Central memory CD8-positive, alpha-beta T cell (primary cell): ENCODE measurements at regions not wholly inside any gene's neighbourhood (a gene's known extent, or its start where the extent isn't known, plus 50 kb on each side); places are given as distances from the start of the nearest gene placed in this dataset.
A peak's percentile ranks its signal among the peaks of the same experiment; 100 is the strongest.

Source experiments
- ATAC-seq: fragments of 150-1000 bp; cut with Tn5 transposase; replicated peaks from 2 replicates; pipeline ENCODE4 v1.10.0; 2022; ENCODE audit warnings: mild to moderate bottlenecking, moderate FRiP score, moderate number of reproducible peaks; ENCODE audit not compliant: poor library complexity, severe bottlenecking; ENCODE audit errors: extremely low read depth
- DNase-seq, 2 donors: peaks; one replicate each; pipeline ENCODE4 v3.0.0; 2021; ENCODE audit warnings: low spot score in 2 of 2
- H3K27ac Mint-ChIP-seq: one replicate; pipeline ENCODE4 v1.8.0; 2022; ENCODE audit warnings: low read depth, mild to moderate bottlenecking, moderate library complexity, mixed read lengths
- H3K27me3 Mint-ChIP-seq: one replicate; pipeline ENCODE4 v1.8.0; 2022; ENCODE audit warnings: mixed read lengths
- H3K36me3 Mint-ChIP-seq: one replicate; pipeline ENCODE4 v1.8.0; 2022; ENCODE audit warnings: mild to moderate bottlenecking, moderate library complexity, mixed read lengths; ENCODE audit not compliant: insufficient read depth
- H3K4me1 Mint-ChIP-seq: one replicate; pipeline ENCODE4 v1.8.0; 2022; ENCODE audit warnings: mixed read lengths
- H3K4me3 Mint-ChIP-seq: one replicate; pipeline ENCODE4 v1.8.0; 2022; ENCODE audit warnings: mild to moderate bottlenecking, moderate library complexity, mixed read lengths
- H3K9me3 Mint-ChIP-seq: one replicate; pipeline ENCODE4 v1.8.0; 2022; ENCODE audit warnings: mixed read lengths

- H3K9me3 Mint-ChIP-seq: no peaks in the 10 kb centered on the region
- no peaks in the 10 kb centered on the region for H3K4me1 Mint-ChIP-seq
- no peak overlapping the region for H3K27ac Mint-ChIP-seq
- no peak for ATAC-seq
- H3K27me3 Mint-ChIP-seq: peaks cover 65% of the 10 kb centered on the region
- H3K4me3 Mint-ChIP-seq: no peak overlapping the region
- DNase-seq: no peak
- no peaks in the 10 kb centered on the region for H3K36me3 Mint-ChIP-seq
Observed at GRCh38 chr14:49527221-49527620, 59.0 kb downstream of the RPS29 start.

DNA sequence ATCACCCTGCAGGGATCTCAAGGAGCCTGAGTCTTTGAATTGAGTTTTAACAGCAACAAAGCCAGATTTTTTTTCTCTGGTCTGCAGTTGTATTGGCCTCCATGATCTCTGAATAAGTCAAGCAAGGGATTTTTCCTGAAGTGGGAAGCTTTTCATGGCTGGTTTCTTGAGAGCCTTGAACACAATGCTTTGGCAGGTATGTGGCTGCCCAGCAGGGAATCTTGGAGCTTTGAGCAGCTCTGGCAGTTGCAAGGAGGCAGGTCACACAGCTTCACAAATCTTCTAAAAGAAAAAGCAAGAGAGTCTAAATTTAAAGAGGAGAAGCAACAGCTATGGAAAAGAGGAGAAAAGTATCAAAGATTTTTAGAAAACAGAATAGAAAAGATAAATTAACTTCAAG lies 60.1 kb downstream of the RPS29 start:
- H3K27ac Mint-ChIP-seq: no peak overlapping the region
- no peaks in the 10 kb centered on the region for H3K36me3 Mint-ChIP-seq
- DNase-seq (no peak), ATAC-seq (no peak)
- no peaks in the 10 kb centered on the region for H3K9me3 Mint-ChIP-seq
- no peaks in the 10 kb centered on the region for H3K4me1 Mint-ChIP-seq
- H3K4me3 Mint-ChIP-seq: no peak overlapping the region
- H3K27me3 Mint-ChIP-seq: peaks cover 54% of the 10 kb centered on the region

- H3K9me3 Mint-ChIP-seq: no peaks in the 10 kb centered on the region
- no peak overlapping the region for H3K4me3 Mint-ChIP-seq
- no peaks in the 10 kb centered on the region for H3K36me3 Mint-ChIP-seq
- H3K4me1 Mint-ChIP-seq: no peaks in the 10 kb centered on the region
- no peak overlapping the region for H3K27ac Mint-ChIP-seq
- ATAC-seq (no peak), DNase-seq (no peak)
- peaks cover 10% of the 10 kb centered on the region for H3K27me3 Mint-ChIP-seq
Observed at GRCh38 chr14:49516286-49516685, 69.9 kb downstream of the RPS29 start.

GRCh38 chr14:49512571-49512970 lies 73.6 kb downstream of the RPS29 start:
- DNase-seq (no peak), ATAC-seq (no peak)
- no peaks in the 10 kb centered on the region for H3K4me1 Mint-ChIP-seq
- no peaks in the 10 kb centered on the region for H3K9me3 Mint-ChIP-seq
- no peak overlapping the region for H3K27ac Mint-ChIP-seq
- no peaks in the 10 kb centered on the region for H3K36me3 Mint-ChIP-seq
- no peak overlapping the region for H3K4me3 Mint-ChIP-seq
- no peaks in the 10 kb centered on the region for H3K27me3 Mint-ChIP-seq

DNA sequence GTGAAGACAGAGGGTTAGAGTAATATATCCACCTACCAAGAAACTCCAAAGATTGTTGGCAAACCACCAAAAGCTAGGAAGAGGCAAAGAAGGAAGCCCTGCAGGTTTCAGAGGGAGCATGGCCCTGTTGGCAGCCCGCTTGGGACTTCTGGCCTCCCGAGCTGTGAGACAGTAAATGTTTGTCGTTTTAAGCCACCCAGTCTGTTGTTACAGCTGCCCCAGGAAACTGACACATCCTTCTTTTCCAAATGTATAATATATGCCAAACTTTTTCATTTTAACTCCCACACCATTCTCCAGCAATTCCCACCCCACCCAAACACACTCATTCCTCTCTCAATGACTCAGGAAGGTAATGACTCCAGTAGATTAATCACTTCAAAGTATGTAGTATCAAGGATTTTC lies 74.0 kb downstream of the RPS29 start:
- Mint-ChIP-seq H3K9me3 (no peaks in the 10 kb centered on the region), H3K4me3 (no peak overlapping the region), H3K27me3 (no peaks in the 10 kb centered on the region), H3K36me3 (no peaks in the 10 kb centered on the region), H3K4me1 (no peaks in the 10 kb centered on the region), H3K27ac (no peak overlapping the region)
- ATAC-seq: no peak
- DNase-seq: no peak

- DNase-seq (no peak), ATAC-seq (no peak)
- Mint-ChIP-seq H3K9me3 (no peaks in the 10 kb centered on the region), H3K4me3 (no peak overlapping the region), H3K4me1 (no peaks in the 10 kb centered on the region), H3K36me3 (no peaks in the 10 kb centered on the region), H3K27me3 (peaks cover 9% of the 10 kb centered on the region), H3K27ac (no peak overlapping the region)
Observed at GRCh38 chr14:49508124-49508523, 78.1 kb downstream of the RPS29 start.

DNA sequence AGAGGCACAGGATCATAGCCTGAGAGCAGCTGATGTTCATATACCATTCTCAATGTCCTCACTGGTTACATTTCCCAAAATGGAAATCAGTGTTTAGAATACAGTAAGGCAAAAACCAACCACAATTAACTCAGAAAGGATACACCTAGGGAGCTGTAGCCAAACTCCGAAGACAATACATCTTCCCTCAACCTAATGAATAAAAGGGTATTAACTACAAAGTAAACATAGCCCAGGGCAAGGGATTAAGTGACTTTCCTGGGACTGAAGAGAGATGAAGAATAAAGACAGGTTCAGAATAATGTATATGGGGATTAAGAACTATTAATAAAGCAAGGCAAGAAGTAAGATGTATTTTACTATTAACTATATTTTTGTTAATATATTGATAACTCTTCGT lies 79.5 kb downstream of the RPS29 start:
- no peak overlapping the region for H3K27ac Mint-ChIP-seq
- ATAC-seq (no peak), DNase-seq (no peak)
- no peaks in the 10 kb centered on the region for H3K36me3 Mint-ChIP-seq
- no peaks in the 10 kb centered on the region for H3K9me3 Mint-ChIP-seq
- H3K4me3 Mint-ChIP-seq: no peak overlapping the region
- H3K4me1 Mint-ChIP-seq: no peaks in the 10 kb centered on the region
- H3K27me3 Mint-ChIP-seq: peaks cover 18% of the 10 kb centered on the region

DNA sequence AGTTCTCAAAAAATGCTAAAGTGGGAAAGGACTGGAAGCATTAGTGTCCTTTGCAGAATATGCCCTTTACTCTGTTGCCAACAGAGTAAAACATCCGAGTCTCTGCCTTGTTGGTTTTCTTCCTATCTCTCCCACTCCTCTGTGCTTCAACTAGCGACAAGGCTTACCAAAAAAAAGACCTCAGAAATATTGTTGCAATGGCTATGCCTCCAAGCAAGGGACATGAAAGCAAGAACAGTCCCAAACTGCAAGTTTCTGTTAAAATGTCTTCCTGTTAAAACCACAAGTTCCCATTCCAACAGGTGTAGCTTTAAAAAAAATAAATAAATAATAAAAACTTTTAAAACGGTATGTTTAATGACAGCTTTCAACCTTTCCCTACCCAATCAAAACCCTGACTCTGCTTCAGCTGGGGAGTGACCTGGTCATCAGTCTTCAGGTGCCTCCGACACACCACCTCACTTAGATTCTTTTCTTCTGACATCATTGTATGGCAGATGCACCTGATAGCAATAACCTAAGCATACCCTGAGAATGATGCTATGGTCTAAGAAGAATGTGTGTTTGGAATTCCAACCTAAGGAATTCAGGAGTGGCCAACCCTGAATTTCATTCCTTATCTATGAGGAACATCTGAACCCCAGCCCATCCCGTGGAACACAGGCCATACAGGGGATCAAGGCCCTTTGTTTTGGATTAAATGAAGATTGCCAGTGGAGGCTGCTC lies 81.0 kb downstream of the RPS29 start:
- Mint-ChIP-seq H3K36me3 (no peaks in the 10 kb centered on the region), H3K9me3 (no peaks in the 10 kb centered on the region), H3K27ac (no peak overlapping the region), H3K4me3 (no peak overlapping the region), H3K27me3 (peaks cover 33% of the 10 kb centered on the region), H3K4me1 (no peaks in the 10 kb centered on the region)
- no peak for DNase-seq
- no peak for ATAC-seq

- peaks cover 58% of the 10 kb centered on the region for H3K27me3 Mint-ChIP-seq
- no peaks in the 10 kb centered on the region for H3K9me3 Mint-ChIP-seq
- ATAC-seq: peak; percentile 67
Observed at GRCh38 chr14:49497725-49498348, 88.3 kb downstream of the RPS29 start.

GRCh38 chr14:49497267-49497666 lies 88.9 kb downstream of the RPS29 start:
- ATAC-seq: no peak
- no peak overlapping the region for H3K4me3 Mint-ChIP-seq
- H3K27me3 Mint-ChIP-seq: peaks cover 62% of the 10 kb centered on the region
- no peaks in the 10 kb centered on the region for H3K9me3 Mint-ChIP-seq
- H3K27ac Mint-ChIP-seq: no peak overlapping the region
- no peaks in the 10 kb centered on the region for H3K4me1 Mint-ChIP-seq
- DNase-seq: no peak
- no peaks in the 10 kb centered on the region for H3K36me3 Mint-ChIP-seq

More at GRCh38 chr14:49497725-49498348, 88.3 kb downstream of the RPS29 start:
- no peaks in the 10 kb centered on the region for H3K36me3 Mint-ChIP-seq
- DNase-seq: no peak
- H3K4me1 Mint-ChIP-seq: no peaks in the 10 kb centered on the region
- no peak overlapping the region for H3K27ac Mint-ChIP-seq
- no peak overlapping the region for H3K4me3 Mint-ChIP-seq

DNA sequence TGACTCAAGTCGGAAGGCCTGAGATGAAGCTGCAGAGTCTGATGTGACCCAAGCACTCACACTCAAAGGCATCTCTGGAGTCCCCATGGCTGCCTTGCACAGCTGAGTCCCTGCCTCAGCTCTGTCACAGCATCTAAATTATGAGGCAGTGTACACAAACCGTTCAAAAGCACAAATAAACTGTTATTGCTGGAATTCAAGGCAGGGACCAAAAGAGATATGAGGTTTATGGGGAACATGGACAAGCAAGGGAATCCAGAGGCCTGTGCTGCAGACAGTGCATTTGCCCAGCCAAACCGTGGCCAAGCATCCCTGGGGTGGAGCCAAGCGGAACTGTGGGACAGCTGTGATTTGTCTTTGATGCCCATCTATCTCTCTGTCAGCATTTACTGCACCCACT lies 91.3 kb downstream of the RPS29 start:
- no peak for DNase-seq
- no peak overlapping the region for H3K27ac Mint-ChIP-seq
- H3K4me3 Mint-ChIP-seq: no peak overlapping the region
- peaks cover 46% of the 10 kb centered on the region for H3K27me3 Mint-ChIP-seq
- H3K36me3 Mint-ChIP-seq: no peaks in the 10 kb centered on the region
- H3K4me1 Mint-ChIP-seq: no peaks in the 10 kb centered on the region
- ATAC-seq: no peak
- H3K9me3 Mint-ChIP-seq: no peaks in the 10 kb centered on the region

GRCh38 chr14:49493557-49493956 lies 92.6 kb downstream of the RPS29 start:
- Mint-ChIP-seq H3K9me3 (no peaks in the 10 kb centered on the region), H3K27ac (no peak overlapping the region), H3K4me3 (no peak overlapping the region), H3K36me3 (no peaks in the 10 kb centered on the region), H3K4me1 (no peaks in the 10 kb centered on the region), H3K27me3 (peaks cover 46% of the 10 kb centered on the region)
- DNase-seq (no peak), ATAC-seq (no peak)

DNA sequence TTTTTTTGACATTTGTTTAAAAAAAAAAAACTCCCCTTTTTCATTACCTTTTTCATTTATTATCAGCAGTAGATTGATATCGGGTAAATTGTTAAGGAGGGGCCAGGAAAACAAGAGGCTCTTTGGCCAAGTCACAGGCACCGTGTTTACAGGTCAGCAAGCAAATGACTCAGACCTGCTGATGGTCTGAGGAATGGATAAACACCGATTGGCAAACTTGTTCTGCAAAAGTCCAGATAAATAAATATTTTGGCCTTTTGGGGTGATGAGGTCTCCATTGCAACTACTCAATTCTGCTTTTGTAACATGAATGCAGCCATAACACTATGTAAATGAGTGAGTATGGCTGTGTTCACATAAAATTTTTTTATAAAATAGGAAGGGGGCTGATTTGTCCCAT lies 94.0 kb downstream of the RPS29 start:
- no peaks in the 10 kb centered on the region for H3K36me3 Mint-ChIP-seq
- ATAC-seq (no peak), DNase-seq (no peak)
- no peak overlapping the region for H3K4me3 Mint-ChIP-seq
- no peak overlapping the region for H3K27ac Mint-ChIP-seq
- H3K4me1 Mint-ChIP-seq: no peaks in the 10 kb centered on the region
- H3K27me3 Mint-ChIP-seq: peaks cover 51% of the 10 kb centered on the region
- no peaks in the 10 kb centered on the region for H3K9me3 Mint-ChIP-seq
